ENCODE measurements at regions not wholly inside any gene's neighbourhood (a gene's known extent, or its start where the extent isn't known, plus 50 kb on each side); places are given as distances from the start of the nearest gene placed in this dataset.

- no peak for DNase-seq (ENCODE audit: low read depth)
Observed at GRCh38 chr16:79267146-79267545, 333.4 kb downstream of the MAF start.

GRCh38 chr16:79265701-79266100 lies 334.8 kb downstream of the MAF start:
- DNase-seq (ENCODE audit: low read depth): no peak

More at GRCh38 chr16:79267146-79267545, 333.4 kb downstream of the MAF start:
- no peak overlapping the region for H3K4me3 ChIP-seq (ENCODE audit: low read depth, low read length)
- TF ChIP-seq, protein P1, sequence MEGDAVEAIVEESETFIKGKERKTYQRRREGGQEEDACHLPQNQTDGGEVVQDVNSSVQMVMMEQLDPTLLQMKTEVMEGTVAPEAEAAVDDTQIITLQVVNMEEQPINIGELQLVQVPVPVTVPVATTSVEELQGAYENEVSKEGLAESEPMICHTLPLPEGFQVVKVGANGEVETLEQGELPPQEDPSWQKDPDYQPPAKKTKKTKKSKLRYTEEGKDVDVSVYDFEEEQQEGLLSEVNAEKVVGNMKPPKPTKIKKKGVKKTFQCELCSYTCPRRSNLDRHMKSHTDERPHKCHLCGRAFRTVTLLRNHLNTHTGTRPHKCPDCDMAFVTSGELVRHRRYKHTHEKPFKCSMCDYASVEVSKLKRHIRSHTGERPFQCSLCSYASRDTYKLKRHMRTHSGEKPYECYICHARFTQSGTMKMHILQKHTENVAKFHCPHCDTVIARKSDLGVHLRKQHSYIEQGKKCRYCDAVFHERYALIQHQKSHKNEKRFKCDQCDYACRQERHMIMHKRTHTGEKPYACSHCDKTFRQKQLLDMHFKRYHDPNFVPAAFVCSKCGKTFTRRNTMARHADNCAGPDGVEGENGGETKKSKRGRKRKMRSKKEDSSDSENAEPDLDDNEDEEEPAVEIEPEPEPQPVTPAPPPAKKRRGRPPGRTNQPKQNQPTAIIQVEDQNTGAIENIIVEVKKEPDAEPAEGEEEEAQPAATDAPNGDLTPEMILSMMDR (conservative IDR thresholded peaks at IDR 0.05; ENCODE audit: low read depth, low read length): no peak

DNA sequence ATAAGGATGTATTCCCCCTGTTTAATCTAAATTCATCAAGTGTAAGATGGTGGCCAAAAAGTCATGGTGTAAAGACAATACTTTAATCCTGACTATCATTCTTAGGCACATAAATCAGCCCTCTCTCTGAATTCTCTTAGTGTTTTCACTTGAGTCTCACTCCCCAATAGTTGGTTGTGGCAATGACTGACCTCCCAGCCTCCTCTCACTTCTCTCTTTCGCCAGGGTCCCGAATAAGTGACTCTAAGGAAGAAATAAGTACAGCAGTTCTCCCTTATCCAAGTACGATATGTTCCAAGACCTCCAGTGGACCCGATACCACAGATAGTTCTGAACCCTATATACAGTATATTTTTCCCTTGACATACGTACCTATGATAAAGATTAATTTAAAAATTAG lies 335.3 kb downstream of the MAF start:
- H3K4me3 ChIP-seq (ENCODE audit: low read depth, low read length): no peak overlapping the region
- TF ChIP-seq, protein P1 (conservative IDR thresholded peaks at IDR 0.05; ENCODE audit: low read depth, low read length): no peak
- DNase-seq (ENCODE audit: low read depth): no peak

More at GRCh38 chr16:79265701-79266100, 334.8 kb downstream of the MAF start:
- H3K4me3 ChIP-seq (ENCODE audit: low read depth, low read length): no peak overlapping the region
- TF ChIP-seq, protein P1 (conservative IDR thresholded peaks at IDR 0.05; ENCODE audit: low read depth, low read length): no peak

DNA sequence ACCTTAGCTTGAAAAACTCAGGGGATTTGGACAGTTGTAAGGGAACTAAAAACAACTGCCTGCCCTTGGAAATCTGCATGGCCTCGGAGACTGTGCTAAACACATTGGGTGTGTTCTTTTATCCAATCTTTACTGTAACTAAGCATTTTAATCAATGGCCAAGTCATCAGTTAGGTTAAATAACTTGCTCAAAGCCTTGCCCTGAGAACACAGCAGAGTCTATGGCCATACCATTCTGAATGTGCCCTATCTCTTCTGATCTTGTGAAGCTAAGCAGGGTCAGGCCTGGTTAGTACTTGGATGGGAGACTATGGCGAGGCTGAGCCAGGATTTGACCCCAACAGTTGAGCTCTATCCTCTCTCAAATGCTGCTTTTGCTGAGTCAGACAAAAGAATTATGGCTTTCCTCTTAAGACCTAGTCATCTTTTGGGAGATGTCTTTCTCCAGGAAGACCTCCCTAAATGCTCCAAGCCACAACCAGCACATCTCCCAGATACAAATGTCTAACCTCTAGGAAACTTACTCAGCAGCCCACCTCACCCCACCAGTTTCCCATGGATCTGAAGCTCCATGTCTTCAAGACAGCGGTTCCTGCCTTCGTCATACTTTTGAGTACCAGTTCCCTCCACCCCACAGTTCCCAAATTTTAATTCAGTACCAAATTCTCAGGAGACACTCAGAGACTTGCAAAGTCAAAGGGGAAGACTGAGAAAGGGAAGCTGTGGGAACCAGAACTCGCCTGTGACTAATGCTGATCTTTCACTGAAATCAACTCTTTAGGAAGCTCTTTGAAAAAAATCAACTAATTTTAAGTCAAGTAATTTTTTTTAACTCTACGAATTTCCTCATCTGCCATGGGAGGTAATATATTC lies 336.1 kb downstream of the MAF start:
- TF ChIP-seq, protein P1 (conservative IDR thresholded peaks at IDR 0.05; ENCODE audit: low read depth, low read length): no peak
- H3K4me3 ChIP-seq (ENCODE audit: low read depth, low read length): no peak overlapping the region
- no peak for DNase-seq (ENCODE audit: low read depth)

GRCh38 chr16:79263425-79263824 lies 337.1 kb downstream of the MAF start:
- no peak for DNase-seq (ENCODE audit: low read depth)
- no peak overlapping the region for H3K4me3 ChIP-seq (ENCODE audit: low read depth, low read length)
- TF ChIP-seq, protein P1 (conservative IDR thresholded peaks at IDR 0.05; ENCODE audit: low read depth, low read length): no peak

All from epithelial cell of proximal tubule (primary cell).